Chondrocyte (in vitro differentiated cells): ENCODE measurements at regions not wholly inside any gene's neighbourhood (a gene's known extent, or its start where the extent isn't known, plus 50 kb on each side); places are given as distances from the start of the nearest gene placed in this dataset.

Experiments used
- DNase-seq: peaks from one replicate; pipeline ENCODE4 v3.0.0; 2021; ENCODE audit warnings: mixed read lengths, low spot score
- H3K27ac Mint-ChIP-seq: one replicate; pipeline ENCODE4 v1.8.0; 2021; ENCODE audit warnings: mild to moderate bottlenecking, moderate library complexity, mixed read lengths; ENCODE audit not compliant: unreplicated experiment
- H3K27me3 Mint-ChIP-seq: 2 replicates; pipeline ENCODE4 v1.8.0; 2021; ENCODE audit warnings: low read depth, mixed read lengths
- H3K36me3 Mint-ChIP-seq: 2 replicates; pipeline ENCODE4 v1.8.0; 2021; ENCODE audit warnings: low read depth, mixed read lengths
- H3K4me1 Mint-ChIP-seq: 2 replicates; pipeline ENCODE4 v1.8.0; 2021; ENCODE audit warnings: low read depth, mild to moderate bottlenecking, mixed read lengths
- H3K4me3 Mint-ChIP-seq: one replicate; pipeline ENCODE4 v1.8.0; 2021; ENCODE audit warnings: mild to moderate bottlenecking, moderate library complexity, mixed read lengths; ENCODE audit not compliant: unreplicated experiment
- H3K9me3 Mint-ChIP-seq: 2 replicates; pipeline ENCODE4 v1.8.0; 2021; ENCODE audit warnings: low read depth, mixed read lengths
- CTCF ChIP-seq: fragments of 200-600 bp; sonication (generic); IDR thresholded peaks from 2 replicates; pipeline ENCODE4 v1.5.0; 2021; ENCODE audit warnings: antibody characterized with exemption, mild to moderate bottlenecking, moderate library complexity

GRCh38 chr10:1860351-1860750 is 123.0 kb upstream of the ADARB2 start:
- Mint-ChIP-seq H3K36me3 (no peaks in the 10 kb centered on the region), H3K27ac (no peak overlapping the region), H3K4me1 (no peaks in the 10 kb centered on the region), H3K27me3 (peaks cover 5% of the 10 kb centered on the region), H3K9me3 (peaks cover 17% of the 10 kb centered on the region), H3K4me3 (no peak overlapping the region)
- no peak for DNase-seq
- TF ChIP-seq CTCF = no peak

GRCh38 chr10:1858547-1858946 is 121.2 kb upstream of the ADARB2 start:
- Mint-ChIP-seq H3K27ac (no peak overlapping the region), H3K36me3 (no peaks in the 10 kb centered on the region), H3K4me3 (no peak overlapping the region), H3K4me1 (no peaks in the 10 kb centered on the region), H3K9me3 (peaks cover 3% of the 10 kb centered on the region), H3K27me3 (peaks cover 5% of the 10 kb centered on the region)
- TF ChIP-seq CTCF = no peak
- no peak for DNase-seq

- no peak overlapping the region for H3K4me3 Mint-ChIP-seq
- no peak for DNase-seq
- no peaks in the 10 kb centered on the region for H3K4me1 Mint-ChIP-seq
- H3K27me3 Mint-ChIP-seq = peaks cover 5% of the 10 kb centered on the region
- H3K27ac Mint-ChIP-seq = no peak overlapping the region
- TF ChIP-seq CTCF = no peak
- H3K9me3 Mint-ChIP-seq = no peaks in the 10 kb centered on the region
- no peaks in the 10 kb centered on the region for H3K36me3 Mint-ChIP-seq
These were observed 120.7 kb upstream of the ADARB2 start for GRCh38 chr10:1858048-1858447.

- H3K4me1 Mint-ChIP-seq = no peaks in the 10 kb centered on the region
- no peaks in the 10 kb centered on the region for H3K36me3 Mint-ChIP-seq
- no peak overlapping the region for H3K27ac Mint-ChIP-seq
- peaks cover 5% of the 10 kb centered on the region for H3K27me3 Mint-ChIP-seq
- TF ChIP-seq CTCF = no peak
- H3K9me3 Mint-ChIP-seq = peaks cover 5% of the 10 kb centered on the region
- no peak overlapping the region for H3K4me3 Mint-ChIP-seq
- no peak for DNase-seq
These were observed 118.6 kb upstream of the ADARB2 start for GRCh38 chr10:1855911-1856310.

- no peak for DNase-seq
These were observed 116.9 kb upstream of the ADARB2 start for GRCh38 chr10:1854271-1854670.

More at GRCh38 chr10:1854271-1854670, 116.9 kb upstream of the ADARB2 start:
- Mint-ChIP-seq H3K27me3 (peaks cover 2% of the 10 kb centered on the region), H3K9me3 (peaks cover 16% of the 10 kb centered on the region), H3K27ac (no peak overlapping the region), H3K4me1 (no peaks in the 10 kb centered on the region), H3K4me3 (no peak overlapping the region), H3K36me3 (no peaks in the 10 kb centered on the region)
- no peak for TF ChIP-seq CTCF
